GM23248 (cell line): ENCODE measurements at regions not wholly inside any gene's neighbourhood (a gene's known extent, or its start where the extent isn't known, plus 50 kb on each side); places are given as distances from the start of the nearest gene placed in this dataset.

ENCODE experiments used
- EZH2 ChIP-seq: fragments of 200-600 bp; sonication (generic); IDR thresholded peaks from 2 replicates; pipeline ENCODE4 v1.6.1; 2018; ENCODE audit warnings: antibody characterized with exemption, mild to moderate bottlenecking; ENCODE audit not compliant: insufficient read depth, poor library complexity, severe bottlenecking
- EZH2phosphoT487 ChIP-seq: fragments of 200-600 bp; sonication (generic); IDR thresholded peaks from 2 replicates; pipeline ENCODE4 v1.6.1; 2018; ENCODE audit warnings: antibody characterized with exemption, moderate library complexity, mild to moderate bottlenecking, low read depth; ENCODE audit not compliant: insufficient read depth

- TF ChIP-seq EZH2, result no peak
- no peak for TF ChIP-seq EZH2phosphoT487
Measured at GRCh38 chr12:28618171-28618570, 427.9 kb downstream of the CCDC91 start.
